Fibroblast of skin of right biceps (primary cell): ENCODE measurements at regions not wholly inside any gene's neighbourhood (a gene's known extent, or its start where the extent isn't known, plus 50 kb on each side); places are given as distances from the start of the nearest gene placed in this dataset.

ENCODE experiments used
- DNase-seq: peaks from one replicate; pipeline ENCODE4 v3.0.0-alpha.2; 2013

GRCh38 chr1:56019472-56019871, 559.9 kb downstream of the PLPP3 start:
- no peak for DNase-seq

GRCh38 chr1:56017336-56017735, 562.0 kb downstream of the PLPP3 start:
- peak; percentile 28 for DNase-seq

GRCh38 chr1:56003846-56004245, 575.5 kb downstream of the PLPP3 start:
- DNase-seq, result no peak

GRCh38 chr1:56002231-56002630, 577.1 kb downstream of the PLPP3 start:
- DNase-seq, result no peak

- no peak for DNase-seq
These were observed 578.9 kb downstream of the PLPP3 start for GRCh38 chr1:56000424-56000823.

- no peak for DNase-seq
These were observed 581.8 kb downstream of the PLPP3 start for GRCh38 chr1:55997536-55997935.

GRCh38 chr1:55993646-55994318, 585.6 kb downstream of the PLPP3 start:
- DNase-seq, result peak; percentile 79

GRCh38 chr1:55990007-55990406, 589.4 kb downstream of the PLPP3 start:
- DNase-seq, result no peak

GRCh38 chr1:55988963-55989452, 590.4 kb downstream of the PLPP3 start:
- DNase-seq, result no peak

GRCh38 chr1:55987491-55988249, 591.7 kb downstream of the PLPP3 start:
- no peak for DNase-seq

GRCh38 chr1:55986003-55986402, 593.4 kb downstream of the PLPP3 start:
- DNase-seq, result no peak

- peak; percentile 52 for DNase-seq
These were observed 598.2 kb downstream of the PLPP3 start for GRCh38 chr1:55981010-55981650.

- DNase-seq, result no peak
These were observed 598.8 kb downstream of the PLPP3 start for GRCh38 chr1:55980582-55980981.

- peak; percentile 96 for DNase-seq
These were observed 604.5 kb downstream of the PLPP3 start for GRCh38 chr1:55974714-55975441.

- DNase-seq, result peak; percentile 76
These were observed 608.7 kb downstream of the PLPP3 start for GRCh38 chr1:55970526-55971110.

- DNase-seq, result no peak
These were observed 610.0 kb downstream of the PLPP3 start for GRCh38 chr1:55969322-55969721.

GRCh38 chr1:55968661-55969060, 610.7 kb downstream of the PLPP3 start:
- DNase-seq, result no peak

GRCh38 chr1:55965981-55966461, 613.3 kb downstream of the PLPP3 start:
- peak; percentile 88 for DNase-seq

GRCh38 chr1:55962472-55962871, 616.9 kb downstream of the PLPP3 start:
- no peak for DNase-seq

- DNase-seq, result no peak
These were observed 620.2 kb downstream of the PLPP3 start for GRCh38 chr1:55959136-55959548.

GRCh38 chr1:55958498-55958897, 620.9 kb downstream of the PLPP3 start:
- no peak for DNase-seq

GRCh38 chr1:55957276-55957675, 622.1 kb downstream of the PLPP3 start:
- no peak for DNase-seq
